MM.1S (cell line): ENCODE measurements at regions not wholly inside any gene's neighbourhood (a gene's known extent, or its start where the extent isn't known, plus 50 kb on each side); places are given as distances from the start of the nearest gene placed in this dataset.

Source experiments
- EZH2 ChIP-seq: fragments of 300-600 bp; sonication (generic); optimal IDR thresholded peaks from 2 replicates; pipeline ENCODE3; 2017; ENCODE audit warnings: low read depth, mild to moderate bottlenecking, antibody characterized with exemption, low read length, mixed read lengths
- TF ChIP-seq, protein P1 (sequence below): fragments of 300-600 bp; sonication (generic); IDR thresholded peaks from 2 replicates; pipeline ENCODE4 v1.5.1; 2016; ENCODE audit warnings: antibody characterized with exemption, low read length, mixed read lengths

- TF ChIP-seq, protein P1, sequence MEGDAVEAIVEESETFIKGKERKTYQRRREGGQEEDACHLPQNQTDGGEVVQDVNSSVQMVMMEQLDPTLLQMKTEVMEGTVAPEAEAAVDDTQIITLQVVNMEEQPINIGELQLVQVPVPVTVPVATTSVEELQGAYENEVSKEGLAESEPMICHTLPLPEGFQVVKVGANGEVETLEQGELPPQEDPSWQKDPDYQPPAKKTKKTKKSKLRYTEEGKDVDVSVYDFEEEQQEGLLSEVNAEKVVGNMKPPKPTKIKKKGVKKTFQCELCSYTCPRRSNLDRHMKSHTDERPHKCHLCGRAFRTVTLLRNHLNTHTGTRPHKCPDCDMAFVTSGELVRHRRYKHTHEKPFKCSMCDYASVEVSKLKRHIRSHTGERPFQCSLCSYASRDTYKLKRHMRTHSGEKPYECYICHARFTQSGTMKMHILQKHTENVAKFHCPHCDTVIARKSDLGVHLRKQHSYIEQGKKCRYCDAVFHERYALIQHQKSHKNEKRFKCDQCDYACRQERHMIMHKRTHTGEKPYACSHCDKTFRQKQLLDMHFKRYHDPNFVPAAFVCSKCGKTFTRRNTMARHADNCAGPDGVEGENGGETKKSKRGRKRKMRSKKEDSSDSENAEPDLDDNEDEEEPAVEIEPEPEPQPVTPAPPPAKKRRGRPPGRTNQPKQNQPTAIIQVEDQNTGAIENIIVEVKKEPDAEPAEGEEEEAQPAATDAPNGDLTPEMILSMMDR: no peak
- TF ChIP-seq EZH2: no peak
Observed at GRCh38 chr12:94039914-94040313, 108.5 kb upstream of the PLXNC1 start.
